ENCODE measurements at regions not wholly inside any gene's neighbourhood (a gene's known extent, or its start where the extent isn't known, plus 50 kb on each side); places are given as distances from the start of the nearest gene placed in this dataset.
"Not testable (repeated sequence)": the region's sequence is repeated elsewhere in the genome, so short reads cannot be mapped to it uniquely, and the experiment has no call there.

DNA sequence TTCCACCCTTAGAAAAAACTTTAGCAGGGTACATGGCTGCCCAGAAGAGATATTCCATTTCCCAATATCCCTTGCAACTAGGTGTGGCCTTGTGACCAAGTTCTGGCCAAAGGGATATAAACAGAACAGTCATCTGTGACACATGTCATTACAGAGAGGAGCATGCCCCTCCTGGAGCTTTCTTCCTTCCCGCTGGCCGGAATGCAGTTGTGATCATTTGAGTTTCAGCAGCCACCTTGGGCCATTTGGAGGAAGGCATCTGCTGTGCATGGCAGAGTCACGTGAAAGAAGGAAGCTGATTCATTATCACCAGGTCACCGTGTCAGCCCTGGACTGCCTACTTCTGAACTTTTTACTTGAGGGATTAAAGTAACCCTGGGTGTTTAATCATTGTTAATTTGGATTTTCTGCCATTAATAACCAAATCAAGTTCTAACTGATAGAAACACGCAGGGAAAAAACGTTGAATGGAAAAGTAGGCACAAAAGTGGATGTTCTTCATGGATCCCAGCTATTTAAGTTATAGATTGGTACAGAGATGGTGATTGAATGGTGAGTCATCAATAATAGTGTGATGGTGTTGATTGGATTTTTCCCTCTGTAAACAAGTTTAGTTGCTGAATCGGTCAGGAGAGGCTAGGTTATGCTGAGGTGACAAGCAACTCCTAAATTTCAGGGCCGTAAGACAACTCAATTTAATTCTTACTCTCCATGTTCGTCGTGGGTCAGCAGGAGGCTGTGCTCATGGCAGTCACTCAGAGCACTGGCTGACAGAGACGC is 80.7 kb upstream of the CCDC167 start:
- no peak for DNase-seq (ENCODE audit: low read depth)

DNA sequence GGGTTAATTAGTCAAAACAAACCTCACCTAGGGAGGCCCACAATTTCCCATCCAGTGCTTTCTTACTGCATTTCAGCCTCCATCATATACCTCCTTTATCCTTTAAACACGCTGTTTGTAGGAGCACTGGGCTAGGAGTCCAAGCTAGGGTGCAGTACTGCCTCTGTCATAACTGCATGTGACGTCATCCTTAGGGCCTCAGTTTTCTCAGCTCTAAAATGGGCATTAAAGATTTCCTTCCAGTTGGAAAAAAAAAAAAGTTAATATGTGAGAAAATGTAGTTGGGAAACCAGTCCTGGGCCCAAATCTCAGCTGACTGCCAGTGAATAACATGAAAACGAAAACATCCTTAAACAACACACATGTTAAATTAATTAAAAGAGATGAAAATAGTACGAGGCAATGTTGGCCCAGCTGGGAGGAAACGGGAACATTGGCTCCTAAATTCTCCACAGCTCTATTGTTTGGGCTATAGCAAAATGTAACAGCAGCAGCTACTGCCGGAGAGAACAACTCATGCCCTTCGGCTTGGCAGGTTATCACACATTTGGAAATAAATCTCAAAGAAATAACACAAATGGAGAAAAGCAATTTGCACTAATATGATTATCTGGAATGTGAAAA is 79.9 kb upstream of the CCDC167 start:
- no peak for DNase-seq (ENCODE audit: low read depth)

DNA sequence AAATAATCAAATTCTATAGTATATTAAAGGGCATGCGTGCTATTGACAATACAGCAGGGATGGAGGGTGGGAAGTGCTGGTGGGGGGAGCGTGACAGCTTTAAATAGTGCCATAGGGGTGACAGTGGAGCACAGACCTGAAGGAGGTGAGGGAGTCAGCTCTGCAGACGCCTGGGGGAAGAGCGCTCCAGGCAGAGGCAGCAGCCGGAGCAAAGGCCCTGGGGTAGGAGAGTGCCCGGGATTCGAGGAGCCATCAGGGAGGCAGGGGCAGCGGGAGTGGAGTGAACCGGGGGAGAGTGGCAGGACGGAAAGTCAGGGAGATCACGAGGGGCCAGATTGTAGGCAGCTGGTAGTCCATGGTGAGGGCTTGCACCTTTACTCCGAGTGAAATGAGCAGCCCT is 78.4 kb upstream of the CCDC167 start:
- DNase-seq (ENCODE audit: low read depth): no peak

DNA sequence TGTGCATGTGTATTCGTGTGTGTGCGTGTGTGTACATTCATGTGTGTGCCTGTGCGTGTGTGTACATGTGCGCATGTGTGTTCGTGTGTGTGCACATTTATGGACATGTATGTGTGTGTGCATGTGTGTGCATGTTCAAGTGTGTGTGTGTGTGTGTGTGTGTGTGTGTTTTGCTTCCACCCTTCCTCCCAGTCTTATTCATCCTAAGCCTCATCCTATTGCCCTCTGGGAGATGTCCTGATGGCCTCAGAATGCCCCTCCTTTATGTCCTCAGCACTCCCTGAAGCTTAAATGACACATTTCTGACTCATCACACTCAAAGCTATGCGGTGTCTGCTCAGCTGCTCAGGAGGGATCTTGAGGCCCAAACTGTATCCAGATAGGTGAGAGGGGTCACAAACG is 76.6 kb upstream of the CCDC167 start:
- no peak for DNase-seq (ENCODE audit: low read depth)

DNA sequence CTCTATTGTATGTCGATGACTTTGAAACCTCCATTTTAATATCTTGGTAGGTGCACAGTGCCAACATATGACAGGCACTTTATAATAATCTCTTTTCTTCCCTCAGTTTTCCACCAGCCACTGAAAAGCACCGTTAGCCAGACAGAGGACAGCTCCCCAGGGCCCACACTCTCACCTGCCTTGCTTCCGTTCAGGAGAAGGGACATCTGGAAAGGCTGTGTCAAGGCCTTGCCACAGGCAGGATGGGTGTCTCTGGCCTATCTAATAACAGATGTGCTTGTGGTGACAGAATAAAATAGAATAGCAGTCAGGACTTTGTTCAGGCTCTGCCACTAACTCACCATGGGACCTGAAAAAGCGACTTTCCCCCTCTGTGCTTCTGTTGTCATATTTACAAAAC is 75.5 kb upstream of the CCDC167 start:
- DNase-seq (ENCODE audit: low read depth): no peak

DNA sequence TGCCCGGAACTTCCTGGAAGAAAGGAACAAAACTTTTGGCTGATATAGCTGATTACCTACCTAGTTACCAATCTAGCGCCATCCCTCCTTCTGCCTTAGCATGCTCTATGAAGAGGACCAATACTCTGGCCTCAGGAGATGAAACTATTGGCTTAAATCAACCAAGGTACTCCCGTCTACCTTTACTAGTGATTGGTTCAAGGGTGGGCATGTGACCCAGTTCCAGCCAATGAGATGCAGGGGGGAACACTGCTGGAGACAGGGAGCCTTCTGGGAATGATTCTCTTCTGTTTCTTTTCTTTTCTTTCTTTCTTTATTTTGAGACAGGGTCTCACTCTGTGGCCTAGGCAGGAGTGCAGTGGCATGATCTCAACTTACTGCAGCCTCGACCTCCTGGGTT is 72.6 kb upstream of the CCDC167 start:
- DNase-seq (ENCODE audit: low read depth): no peak

DNA sequence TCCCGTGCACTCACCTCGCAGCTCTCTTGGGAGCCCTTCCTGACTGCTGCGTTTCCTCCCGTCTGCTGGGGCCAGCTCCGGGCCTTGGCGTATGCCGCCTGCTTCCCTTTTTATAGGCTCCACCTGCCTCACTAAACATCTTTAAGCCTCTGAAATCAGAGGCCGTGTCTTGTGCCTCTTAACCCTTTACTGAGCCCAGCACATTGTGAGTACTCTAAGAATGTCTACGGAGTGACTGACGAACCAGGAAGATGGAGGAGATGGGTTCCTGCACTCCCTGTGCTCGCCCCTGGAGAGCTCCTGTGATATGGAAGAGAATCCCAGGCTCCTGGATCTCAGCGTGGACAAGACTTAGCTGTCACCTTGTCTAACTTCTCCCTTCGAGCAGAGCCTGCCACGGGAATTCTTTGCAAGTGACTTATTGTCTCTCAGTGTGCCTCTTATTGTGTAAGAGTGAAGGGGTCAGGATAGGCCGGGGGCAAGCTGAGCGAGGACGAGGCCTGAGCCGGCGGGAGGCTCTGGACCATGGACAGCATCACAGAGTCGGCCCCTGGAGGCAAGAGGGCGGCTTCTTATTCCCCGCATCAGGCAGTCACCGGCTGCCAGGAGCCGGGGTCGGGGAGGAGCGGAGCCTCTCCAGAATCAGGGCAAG is 70.9 kb upstream of the CCDC167 start:
- DNase-seq (ENCODE audit: low read depth): no peak

DNA sequence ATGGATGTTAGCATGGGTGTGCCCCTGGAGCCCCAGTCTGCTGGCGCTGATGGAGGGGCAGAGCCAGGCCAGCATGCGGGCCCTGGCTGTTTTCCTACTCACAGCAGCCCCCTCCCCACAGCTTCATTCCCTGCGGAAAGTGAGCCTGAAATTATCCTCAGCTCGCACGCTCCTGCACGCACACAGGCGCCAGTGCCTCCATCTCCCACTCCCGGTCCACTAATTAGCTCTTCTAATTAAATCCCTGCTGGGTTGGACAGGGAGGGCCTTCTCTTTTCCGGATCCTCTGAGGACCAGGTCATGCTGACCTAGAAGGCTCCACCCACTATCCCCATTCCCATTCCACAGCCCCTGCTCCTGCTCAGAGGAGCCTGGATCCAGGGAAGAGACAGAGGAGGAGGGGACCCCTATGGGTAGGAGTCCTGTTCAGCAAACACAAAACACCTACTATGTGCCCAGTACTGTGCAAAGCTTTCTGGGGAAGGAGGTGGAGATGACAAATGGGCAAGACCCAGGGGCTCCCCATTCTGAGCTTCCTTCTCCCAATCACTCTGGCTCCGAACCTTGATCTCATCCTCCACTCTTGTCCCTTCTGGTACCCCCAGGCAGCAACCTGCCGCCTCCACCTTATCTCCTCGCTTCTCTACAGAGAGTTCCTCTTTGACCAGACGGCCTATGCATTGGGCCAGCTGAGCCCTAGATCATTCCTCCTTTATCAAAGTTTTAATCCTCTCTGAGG is 70.2 kb upstream of the CCDC167 start:
- no peak for DNase-seq (ENCODE audit: low read depth)

DNA sequence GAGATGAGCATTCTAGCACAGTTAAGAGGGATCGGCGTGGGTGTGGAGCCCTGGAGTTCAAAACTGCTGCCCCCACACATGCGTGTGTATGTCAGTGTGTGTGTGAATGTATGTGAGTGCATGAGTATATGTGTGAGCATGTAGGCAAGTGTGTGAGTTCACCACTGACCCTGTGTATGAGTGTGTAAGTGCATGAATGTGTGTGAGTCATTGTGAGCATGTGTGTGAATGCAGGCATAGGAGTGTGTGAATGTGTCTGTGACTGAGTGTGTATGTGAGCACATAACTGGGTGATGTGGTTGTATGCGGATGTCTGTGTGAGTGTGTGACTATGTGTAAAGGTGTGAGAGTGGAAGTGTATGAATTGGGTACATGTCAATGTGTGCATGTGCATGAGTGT is 69.6 kb upstream of the CCDC167 start:
- DNase-seq (ENCODE audit: low read depth): no peak

DNA sequence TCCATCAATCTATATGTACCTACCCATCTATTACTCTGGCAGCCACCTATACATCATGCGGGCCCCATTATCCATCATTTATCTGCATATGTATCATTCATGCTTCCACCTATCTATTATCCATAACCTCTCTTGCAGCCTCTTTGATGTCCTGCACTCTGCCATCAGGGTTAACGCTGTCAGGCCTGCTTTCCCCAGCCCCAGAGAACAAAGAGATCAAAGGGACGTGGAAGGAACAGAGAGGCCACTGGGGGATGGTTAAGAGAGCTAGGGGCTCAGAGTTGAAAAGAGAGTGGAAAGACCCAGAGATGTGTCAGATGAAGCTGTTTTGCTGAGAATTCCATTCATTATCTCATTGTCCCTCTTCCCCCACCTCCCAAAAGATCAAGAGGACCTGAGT is 67.3 kb upstream of the CCDC167 start:
- no peak for DNase-seq (ENCODE audit: low read depth)

DNA sequence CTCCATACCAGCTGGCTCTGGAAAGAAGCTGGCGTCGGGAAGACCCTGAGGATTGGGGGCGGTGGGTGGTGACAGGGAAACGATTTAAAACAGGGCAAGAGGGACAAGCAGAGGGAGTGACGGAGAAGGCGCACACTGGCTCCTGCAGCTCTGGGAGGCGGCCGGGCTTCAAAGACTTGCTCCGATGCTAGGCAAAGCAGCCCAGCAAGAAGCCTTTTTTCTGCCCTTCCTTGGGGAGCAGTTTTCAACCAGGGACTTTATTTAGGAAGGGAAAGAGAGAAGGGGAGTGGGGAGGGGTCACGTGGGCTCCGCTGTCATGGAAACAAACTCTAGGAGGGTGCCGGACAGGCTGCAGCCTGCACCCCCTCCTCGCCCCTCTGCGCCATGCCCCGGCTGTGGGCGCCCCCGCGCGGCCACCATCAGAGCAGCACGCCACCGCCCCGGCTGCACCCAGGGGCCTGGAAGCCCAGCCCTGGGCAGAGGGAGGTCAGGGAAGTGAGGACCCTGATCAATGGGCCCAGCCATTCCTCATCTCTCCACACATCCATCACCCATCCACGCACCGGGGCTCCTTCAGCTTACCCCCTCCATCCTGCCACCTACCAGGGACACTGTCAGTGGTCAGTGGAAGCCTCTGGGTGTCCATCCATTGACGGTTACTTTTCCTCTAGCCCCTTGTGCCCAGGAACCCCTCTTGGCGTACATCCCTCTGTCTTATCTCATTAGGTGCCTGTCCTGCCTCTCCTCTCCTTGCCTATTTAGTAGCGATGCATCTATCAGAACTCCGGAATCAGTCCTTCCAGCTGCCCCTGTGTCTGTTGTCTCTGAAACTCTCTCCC is 66.6 kb upstream of the CCDC167 start:
- peak; percentile 61 for DNase-seq (ENCODE audit: low read depth)

DNA sequence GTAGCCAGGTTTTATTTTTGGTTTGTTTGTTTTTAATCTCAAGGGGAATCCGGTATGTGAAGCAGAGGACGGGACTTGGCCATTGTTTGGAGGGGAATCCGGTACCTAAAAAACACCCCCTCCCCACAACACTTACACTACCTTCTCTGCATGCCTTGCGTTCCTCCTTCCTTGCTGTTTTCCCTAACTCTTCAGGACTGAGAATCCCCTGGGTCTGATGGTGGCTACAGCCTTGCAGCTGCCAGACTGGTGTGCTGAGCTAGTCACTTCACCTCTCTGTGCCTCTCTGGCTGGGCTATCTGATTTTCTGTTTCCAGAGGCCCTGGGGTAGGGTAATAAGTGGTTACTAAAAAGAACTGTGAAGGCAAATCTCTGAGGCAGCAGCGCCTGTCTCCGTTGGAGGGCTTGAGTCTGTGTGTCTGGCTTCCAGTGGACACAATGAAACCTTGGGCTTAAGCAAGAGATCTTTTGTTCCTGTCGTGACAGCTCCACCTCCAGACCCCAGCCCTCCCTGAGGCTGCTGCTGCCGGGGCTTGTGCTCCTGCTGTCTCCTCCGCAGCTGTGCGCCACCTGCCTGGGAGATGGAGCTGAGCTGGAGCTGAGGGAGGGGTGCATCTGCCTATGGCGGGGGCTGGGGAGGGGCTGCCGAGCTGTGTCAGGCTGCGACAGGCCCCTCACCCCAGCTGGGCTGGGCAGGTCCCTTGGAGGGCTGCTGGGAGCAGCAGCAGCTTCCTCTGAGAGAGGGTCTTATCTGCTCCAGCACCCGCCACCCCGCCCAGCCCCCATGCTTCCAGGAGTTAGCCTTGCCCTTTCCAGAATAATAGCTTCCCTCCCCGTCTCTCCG is 65.8 kb upstream of the CCDC167 start:
- no peak for DNase-seq (ENCODE audit: low read depth)

DNA sequence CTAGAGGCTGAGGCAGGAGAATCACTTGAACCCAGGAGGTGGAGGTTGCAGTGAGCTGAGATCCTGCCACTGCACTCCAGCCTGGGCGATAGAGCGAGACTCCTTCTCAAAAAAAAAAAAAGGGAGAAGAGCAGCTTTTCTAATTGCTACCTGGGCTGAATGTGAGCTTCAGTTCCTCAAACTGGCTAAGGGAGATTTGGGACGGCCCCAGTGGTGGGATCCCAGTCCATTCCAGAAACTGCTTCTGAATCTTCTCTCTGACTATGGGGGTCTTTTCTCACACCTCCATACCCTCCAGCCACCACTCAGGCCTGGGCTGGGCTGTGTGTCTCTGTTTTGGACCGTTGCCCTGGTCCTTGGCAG is 63.2 kb upstream of the CCDC167 start:
- not testable (repeated sequence) for DNase-seq (ENCODE audit: low read depth)

DNA sequence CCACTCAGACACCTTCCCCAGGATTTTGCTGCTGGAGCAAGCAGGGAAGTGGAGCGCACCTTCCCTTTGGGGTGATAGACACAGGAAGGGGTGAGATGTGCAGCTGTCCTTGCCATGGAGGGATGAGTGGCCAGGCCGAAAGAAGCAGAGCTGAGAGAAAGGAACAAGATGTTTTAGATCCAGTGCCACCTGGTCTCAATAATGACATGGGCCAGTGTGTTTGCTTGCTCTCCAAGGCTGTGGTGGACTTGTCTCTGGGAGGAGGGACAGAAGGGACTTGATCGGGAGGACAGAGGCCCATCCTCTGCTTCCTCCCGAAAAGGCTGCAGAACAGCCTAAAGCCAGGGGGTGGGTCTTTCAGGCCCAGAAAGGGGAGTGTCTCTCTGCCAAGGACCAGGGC is 61.7 kb upstream of the CCDC167 start:
- no peak for DNase-seq (ENCODE audit: low read depth)

DNA sequence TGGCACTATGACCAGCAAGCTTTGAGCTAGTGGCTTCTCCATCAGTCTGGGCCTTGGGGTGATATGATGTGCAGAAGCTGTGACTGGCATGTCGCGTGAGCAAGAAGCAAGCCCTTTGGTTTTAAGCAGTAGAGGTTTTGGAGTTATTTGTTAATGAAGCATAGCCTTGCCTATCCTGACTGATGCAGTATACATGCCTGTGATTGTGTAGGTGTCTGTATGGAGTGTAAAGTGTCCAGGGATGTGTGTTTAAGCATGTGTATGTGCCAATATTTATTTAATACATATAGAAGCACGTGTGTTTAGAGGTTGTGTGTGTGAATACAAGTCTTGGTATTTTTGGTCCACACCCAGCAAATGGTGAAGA is 61.0 kb upstream of the CCDC167 start:
- no peak for DNase-seq (ENCODE audit: low read depth)

DNA sequence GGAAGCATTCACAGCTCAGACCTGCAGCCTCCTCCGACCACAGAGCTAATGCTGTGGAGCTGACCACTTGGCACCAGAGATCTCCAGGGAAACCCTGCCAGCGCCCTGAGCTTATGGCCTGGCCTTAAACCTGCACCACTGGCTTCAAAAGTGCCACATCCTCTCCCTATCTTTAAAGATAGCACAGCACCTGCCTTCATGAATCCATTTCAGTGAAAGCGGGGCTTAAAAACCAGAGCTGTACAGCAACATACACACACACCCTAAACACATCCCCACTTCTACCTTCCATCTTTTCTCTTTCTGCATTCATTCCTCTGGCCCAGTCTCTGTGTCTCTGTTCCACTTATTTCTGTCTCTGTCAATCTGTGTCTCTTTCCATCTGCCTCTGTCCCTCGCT is 59.8 kb upstream of the CCDC167 start:
- DNase-seq (ENCODE audit: low read depth): no peak

DNA sequence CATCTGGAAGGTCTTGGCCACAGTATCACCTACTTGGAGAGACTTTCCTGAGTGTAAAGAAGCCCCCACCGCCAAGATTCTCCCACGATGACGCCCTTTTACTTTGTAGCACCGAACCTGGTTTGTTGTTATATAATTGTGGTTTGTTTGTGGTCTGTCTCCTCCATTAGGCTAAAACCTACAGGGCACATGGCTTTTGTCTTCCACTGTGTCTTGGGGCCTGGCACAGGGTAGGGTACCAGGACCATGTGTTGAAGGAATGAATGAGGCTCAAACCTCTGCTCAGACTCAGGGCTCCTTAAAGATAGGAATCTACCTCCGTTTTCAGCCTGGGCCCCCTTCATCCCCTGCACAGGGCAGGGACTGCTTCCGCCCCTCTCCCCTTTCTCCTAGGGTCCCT is 59.4 kb upstream of the CCDC167 start:
- DNase-seq (ENCODE audit: low read depth): no peak

DNA sequence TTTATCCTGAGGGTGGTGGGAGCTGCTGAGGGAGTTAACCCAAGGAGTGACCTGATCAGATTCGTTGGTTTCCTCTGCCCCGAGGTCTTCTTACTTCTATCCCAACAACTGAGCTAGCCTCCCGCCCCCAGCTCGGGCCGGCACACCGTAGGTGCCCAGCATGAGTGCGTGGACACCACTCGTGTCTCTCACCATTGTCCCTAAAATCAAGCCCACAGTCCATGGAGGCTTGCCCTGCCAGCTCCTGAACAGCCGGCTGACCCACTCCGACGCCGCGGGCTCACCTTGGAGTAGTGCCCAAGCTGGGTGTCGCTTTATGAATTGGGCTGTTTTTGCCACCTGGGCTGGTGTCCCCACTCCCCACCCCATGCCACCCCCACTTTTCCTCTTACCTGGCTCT is 59.0 kb upstream of the CCDC167 start:
- DNase-seq (ENCODE audit: low read depth): no peak

DNA sequence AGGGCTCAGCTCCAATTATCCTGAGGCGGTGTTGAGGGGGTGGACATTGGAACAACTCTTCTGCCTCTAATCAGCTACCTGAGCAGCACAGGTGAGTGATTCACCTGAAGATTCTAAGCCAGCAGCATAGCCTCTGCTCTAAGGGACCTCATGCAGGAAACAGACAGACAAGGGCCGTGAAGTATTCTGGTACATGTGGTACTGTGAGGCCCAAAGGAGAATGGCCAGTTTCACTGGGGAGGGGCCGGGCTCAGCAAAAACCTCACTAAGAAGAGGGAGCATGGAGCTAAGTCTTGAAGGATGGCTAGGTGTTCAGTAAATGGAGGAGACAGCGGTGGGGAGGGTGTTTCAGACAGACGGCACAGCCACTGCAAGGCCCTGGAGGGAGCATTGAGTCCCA is 58.5 kb upstream of the CCDC167 start:
- no peak for DNase-seq (ENCODE audit: low read depth)

DNA sequence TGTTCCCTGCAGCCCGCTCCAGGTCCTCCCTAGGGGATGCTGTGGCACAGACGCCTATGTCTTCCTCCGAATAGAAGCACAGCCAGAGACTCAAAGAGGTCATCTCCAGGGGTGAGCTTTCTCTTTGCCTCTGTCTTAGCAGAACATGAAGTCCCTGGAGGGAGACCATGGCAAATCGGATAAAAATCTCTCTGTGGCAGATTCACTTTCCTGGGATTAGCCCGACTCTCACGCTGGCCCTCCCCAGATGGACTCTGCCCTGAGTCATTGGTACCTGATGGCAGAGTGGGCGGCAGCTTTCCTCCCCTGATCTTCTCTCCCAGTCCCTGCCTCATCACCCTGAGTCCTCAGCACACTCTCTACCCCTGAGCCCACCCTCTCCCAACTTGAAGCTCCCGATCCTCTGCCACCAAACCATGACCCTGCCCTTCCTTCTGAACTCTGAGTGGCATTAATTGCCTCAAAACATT is 58.0 kb upstream of the CCDC167 start:
- DNase-seq (ENCODE audit: low read depth): no peak
